Activated T-cell treated with anti-CD3 and anti-CD28 coated beads for 24 hours (primary cell): ENCODE measurements at regions not wholly inside any gene's neighbourhood (a gene's known extent, or its start where the extent isn't known, plus 50 kb on each side); places are given as distances from the start of the nearest gene placed in this dataset.

Experiments used
- DNase-seq: peaks from one replicate; pipeline ENCODE4 v3.0.0-alpha.2; 2020; ENCODE audit warnings: low read depth

- DNase-seq, result no peak
Observed at GRCh38 chr2:239619369-239619768, 218.5 kb upstream of the HDAC4 start.

- no peak for DNase-seq
Observed at GRCh38 chr2:239616729-239617128, 215.9 kb upstream of the HDAC4 start.

- no peak for DNase-seq
Observed at GRCh38 chr2:239612133-239612532, 211.3 kb upstream of the HDAC4 start.

- no peak for DNase-seq
Observed at GRCh38 chr2:239611222-239611795, 210.5 kb upstream of the HDAC4 start.

DNA sequence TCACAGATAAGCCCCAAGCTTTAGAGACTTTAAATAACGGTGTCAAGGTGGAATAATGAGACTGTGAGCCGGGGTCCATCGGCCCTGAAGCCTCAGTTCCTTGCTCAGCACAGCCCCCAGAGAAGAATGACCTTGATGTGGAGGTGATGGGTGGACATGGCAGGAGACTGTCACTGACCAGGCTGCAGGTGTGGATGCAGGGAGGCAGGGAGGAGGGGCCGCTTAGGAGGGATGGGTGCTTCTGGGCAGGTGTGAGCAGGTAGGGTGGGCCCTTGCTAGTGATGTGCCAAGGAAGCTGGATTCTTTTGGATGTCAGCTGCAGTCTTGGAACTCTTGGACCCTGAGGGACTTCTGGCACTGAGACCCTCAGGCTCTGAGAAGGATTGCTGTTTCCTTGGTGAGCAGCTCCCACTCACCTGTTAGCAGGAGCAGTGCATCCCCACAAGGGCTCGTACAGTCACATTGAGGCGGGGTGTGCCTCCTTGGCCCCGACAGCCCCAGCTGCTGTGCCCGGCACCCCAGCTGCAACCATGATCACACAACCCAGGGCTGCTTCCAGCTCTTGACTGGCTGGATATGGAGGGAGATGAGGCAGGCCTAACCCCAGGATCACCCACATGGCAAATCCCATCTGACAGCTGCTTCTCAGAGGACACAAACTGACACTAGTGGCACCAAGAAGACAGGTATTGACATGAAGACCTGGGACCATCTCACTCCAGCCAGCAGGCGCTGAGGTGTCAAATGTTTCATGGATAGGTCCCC lies 209.8 kb upstream of the HDAC4 start:
- DNase-seq, result no peak

DNA sequence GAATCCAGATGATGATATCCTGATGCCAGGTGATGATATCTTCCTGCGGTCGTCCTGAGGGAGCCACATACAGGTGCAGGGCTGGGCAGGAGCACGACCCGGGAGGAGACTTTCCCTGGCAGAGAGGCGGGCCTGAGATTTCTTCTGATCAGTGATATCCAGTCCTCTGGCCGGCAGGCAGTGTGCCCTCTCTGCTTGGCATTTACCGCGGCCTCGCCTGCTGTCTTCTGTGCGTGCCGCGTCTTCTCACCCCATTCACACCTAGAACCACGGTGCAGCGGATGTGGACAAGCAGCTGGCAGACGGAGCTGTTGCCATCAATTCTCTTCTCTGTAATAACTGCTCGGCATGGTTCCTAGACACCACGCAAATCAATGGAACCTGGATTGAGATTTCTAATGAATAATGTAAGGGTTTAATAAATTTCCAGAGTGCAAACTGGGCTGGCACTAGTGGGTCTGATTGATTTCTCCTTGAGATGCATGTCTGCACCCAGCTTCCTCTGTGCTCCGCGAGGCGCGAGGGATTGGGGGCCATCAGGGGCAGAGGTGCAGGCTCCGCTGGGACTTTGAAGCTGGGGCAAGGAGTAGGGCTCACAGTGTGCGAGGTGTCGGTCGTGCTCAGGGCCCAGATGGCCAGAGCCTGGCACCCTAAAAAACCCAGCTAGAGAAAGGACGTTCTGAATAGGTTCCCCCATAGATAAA lies 208.9 kb upstream of the HDAC4 start:
- no peak for DNase-seq

DNA sequence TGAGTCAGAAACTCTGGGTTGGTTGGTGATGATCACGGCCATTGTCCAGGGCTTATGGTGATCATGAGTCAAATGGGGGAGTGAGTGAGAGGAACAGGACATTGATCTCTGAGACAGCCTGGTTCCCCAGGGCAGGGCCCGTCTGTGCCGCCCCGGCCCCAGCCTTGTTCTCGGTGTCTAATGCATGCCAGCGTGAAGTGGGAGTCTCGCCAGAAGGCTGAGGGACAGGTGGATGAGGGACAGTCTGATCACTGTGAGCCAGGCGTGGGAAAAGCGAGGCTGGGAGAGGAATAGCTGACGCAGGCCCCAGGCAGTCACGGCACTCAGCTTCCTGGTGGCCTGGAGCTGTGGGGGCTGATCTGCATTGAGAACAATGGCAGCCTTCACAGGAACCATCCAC lies 208.3 kb upstream of the HDAC4 start:
- DNase-seq, result no peak

DNA sequence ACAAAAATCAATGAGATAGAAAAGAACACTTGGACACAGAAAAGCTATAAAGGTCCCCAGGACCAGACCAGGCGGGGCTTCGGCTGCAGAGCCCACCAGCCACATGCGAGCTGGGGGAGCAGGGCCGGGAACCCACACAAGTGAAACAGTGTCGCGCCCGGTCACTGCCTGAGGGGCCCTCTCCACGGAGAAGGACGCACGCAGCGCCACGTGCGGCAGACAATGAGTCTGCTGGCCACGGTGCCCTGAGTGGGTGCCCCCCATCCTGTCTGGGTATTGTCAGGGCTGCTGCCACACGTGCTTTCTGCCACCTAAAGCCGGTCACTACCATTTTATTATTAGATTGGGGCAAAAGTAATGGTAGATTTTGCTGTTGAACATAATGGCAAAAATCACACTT lies 207.9 kb upstream of the HDAC4 start:
- DNase-seq, result no peak

GRCh38 chr2:239608260-239608659 lies 207.4 kb upstream of the HDAC4 start:
- DNase-seq, result no peak

DNA sequence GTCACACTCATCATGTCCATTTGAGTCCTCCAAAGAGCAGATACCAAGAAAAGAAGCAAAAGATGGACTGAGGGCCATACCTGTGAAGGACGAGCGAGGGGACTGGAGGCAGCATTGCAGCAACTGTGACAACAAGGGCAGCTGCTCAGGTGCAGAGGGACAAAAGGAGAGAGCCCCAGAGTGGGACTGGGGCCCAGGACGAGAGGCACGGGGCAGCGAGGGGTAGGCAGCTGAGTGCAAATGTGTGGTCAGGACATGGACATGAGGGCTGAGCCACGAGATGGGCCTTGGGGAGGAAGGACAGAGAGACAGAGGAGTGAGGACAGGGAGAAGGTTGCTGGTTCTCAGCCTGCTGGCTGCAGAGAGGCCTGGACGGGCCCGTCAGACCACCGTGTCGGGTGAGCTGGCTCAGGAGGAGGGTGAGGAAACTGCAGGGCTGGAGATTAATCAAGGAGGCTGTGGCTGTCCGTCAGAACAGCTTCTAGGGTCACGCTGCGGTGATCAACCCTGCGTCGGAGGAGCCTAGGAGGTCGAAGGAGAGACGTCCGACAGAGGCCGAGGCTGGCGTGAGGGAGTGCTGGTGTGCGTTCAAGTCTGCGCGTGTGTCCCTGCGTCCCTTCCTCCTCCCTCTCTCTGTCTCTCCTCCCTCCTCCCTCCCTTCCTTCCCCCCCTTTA lies 206.8 kb upstream of the HDAC4 start:
- DNase-seq, result no peak

- DNase-seq, result no peak
Observed at GRCh38 chr2:239606741-239607516, 206.1 kb upstream of the HDAC4 start.

- DNase-seq, result no peak
Observed at GRCh38 chr2:239605976-239606375, 205.2 kb upstream of the HDAC4 start.

- DNase-seq, result no peak
Observed at GRCh38 chr2:239605409-239605808, 204.6 kb upstream of the HDAC4 start.

DNA sequence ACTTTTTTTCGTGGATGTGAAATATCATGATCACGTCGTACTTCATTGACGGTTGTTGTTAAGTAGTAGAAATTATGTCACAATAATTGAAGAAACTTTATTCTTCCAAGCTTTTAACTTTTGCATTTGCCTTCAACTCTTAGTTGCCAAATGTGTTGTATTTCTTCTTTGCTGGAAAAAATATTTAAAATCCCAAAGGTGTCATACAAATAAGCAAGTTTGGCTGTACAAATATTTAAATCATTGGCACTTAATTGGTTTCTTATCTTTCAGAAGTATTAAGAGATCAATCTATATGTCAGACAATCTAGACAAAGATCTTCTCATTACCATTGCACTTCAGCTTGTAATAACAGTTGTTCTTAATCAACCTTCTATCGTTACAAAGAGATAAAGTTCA lies 204.0 kb upstream of the HDAC4 start:
- DNase-seq, result no peak

DNA sequence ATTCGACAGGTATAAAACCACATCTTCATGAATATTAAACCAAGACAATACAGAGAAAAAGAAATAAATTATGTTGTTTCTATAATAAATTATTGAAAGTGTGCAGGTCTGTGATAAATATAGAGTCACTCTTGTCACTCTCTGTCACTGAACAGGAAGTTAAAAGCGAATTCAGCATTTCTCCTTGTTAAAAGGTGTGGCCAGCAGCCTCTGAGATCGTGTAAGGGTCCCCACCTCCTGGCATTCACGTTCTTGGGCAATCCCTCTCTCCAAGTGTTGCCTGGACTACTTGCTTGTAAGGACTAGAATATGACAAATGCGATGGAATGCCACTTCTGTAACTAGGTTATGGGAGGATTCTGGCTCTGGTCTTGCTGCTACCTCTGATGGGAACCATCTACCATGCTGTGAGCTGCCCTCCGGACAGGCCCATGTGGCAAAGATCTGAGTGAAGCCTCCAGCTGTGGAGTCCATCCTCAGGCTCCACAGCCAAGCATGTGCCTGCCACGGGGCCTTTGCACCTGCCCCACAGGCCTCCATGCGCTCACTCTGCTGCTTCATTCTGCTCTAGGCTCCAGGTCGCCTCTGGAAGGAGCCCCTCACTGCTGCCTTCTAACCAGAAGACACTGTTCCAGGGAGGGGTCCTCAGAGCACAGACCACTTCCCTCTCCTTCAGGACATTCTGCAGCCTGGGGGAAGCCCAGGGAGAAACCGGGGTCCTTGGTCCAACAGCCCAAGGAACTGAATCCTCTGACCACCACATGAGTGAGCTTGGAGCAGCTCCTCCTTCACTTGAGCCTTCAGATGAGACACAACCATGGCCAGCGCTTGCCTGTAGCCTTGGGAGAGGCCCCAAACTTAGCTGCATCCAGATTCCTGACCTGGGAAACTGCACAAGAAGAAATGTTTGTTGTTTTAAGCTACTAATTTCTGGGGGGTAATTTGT lies 202.9 kb upstream of the HDAC4 start:
- no peak for DNase-seq

DNA sequence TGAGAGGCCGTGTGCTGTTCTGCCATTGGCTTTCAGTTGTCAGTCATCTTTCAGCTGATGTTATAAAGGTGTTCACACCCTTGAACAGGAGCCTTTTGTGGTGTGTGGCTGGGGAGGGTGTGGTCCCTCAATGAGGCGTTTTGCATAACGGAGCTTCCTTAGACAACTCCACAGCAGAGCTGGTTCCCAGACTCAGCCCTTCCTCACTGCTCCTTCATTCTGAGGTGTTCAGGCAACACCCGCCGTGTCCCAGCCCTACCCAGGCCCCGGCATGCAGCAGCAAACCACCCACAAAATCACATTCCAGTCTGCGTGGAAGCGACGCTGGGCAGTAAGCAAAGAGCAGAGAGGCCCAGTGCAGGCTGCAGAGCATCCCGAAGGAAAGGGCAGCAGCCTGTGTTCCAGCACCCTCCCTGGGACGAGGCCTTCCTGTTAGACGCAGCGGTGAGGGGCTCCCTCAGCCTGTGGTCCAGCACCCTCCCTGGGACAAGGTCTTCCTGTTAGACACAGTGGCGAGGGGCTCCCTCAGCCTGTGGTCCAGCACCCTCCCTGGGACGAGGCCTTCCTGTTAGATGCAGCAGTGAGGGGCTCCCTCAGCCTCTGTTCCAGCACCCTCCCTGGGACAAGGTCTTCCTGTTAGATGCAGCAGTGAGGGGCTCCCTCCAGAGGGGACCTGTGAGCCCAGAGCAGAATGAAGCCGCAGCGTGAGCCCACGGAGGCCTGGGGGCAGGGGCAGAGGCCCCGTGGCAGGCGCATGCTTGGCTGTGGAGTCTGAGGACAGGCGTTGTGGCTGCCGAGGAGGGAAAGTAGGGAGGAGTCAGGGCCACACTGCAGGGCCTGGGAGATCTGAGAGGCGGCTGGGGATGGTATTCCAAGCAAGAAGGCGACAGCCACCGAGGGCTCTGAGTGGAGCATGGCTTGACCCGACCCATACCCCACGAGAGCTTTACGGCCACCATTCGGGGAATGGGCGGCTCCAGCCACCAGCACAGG lies 201.8 kb upstream of the HDAC4 start:
- no peak for DNase-seq

DNA sequence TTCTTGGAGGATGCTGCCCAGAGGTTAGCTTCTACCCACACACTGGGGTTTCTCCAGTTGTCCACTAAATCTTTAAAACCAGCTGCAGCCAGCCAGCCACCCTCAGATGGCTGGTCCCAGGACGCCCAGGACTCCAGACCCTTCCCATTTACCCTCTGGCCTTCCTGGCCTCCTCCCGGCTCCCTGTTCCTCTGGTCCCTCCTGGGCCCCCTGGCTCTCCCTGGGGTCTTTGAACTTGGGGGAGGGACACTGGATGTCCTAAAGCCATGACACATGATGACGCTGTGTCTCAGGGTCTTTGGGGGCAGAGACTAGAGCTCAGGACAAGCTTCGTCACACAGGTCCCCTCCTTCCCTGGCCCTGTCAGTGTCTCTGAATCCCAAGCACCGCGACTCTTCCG lies 201.1 kb upstream of the HDAC4 start:
- no peak for DNase-seq

GRCh38 chr2:239601201-239601851 lies 200.5 kb upstream of the HDAC4 start:
- no peak for DNase-seq

- no peak for DNase-seq
Observed at GRCh38 chr2:239600650-239601049, 199.8 kb upstream of the HDAC4 start.
